ENCODE measurements at regions not wholly inside any gene's neighbourhood (a gene's known extent, or its start where the extent isn't known, plus 50 kb on each side); places are given as distances from the start of the nearest gene placed in this dataset.

GRCh38 chr15:31268108-31268501 is 58.5 kb upstream of the KLF13 start:
- no peaks in the 10 kb centered on the region for H3K27me3 ChIP-seq (replicated peaks in 1 of 2; ENCODE audit: control insufficient read depth in 2 of 2, insufficient read depth in 2 of 2, low read length in 1 of 2)
- no peak for TF ChIP-seq TCF3 (IDR thresholded peaks at IDR 0.05; ENCODE audit: borderline replicate concordance, insufficient read depth, low read depth, low read length)
- no peak for TF ChIP-seq CEBPB (IDR thresholded peaks at IDR 0.05; ENCODE audit: borderline replicate concordance in 1 of 2, low read depth in 2 of 2, low read length in 2 of 2)
- TF ChIP-seq PML (IDR thresholded peaks at IDR 0.05; ENCODE audit: low read length), result no peak
- TF ChIP-seq SUZ12 (IDR thresholded peaks at IDR 0.05; ENCODE audit: unreplicated experiment), result no peak
- no peak for TF ChIP-seq FOXM1 (IDR thresholded peaks at IDR 0.05; ENCODE audit: low read depth, low read length)
- no peak for TF ChIP-seq BRCA1 (IDR thresholded peaks at IDR 0.05; ENCODE audit: low read depth, low read length)
- no peak for TF ChIP-seq RUNX3 (IDR thresholded peaks at IDR 0.05; ENCODE audit: low read length)
- no peak for TF ChIP-seq HDGF (IDR thresholded peaks at IDR 0.05)
- no peak for TF ChIP-seq ZBED1 (IDR thresholded peaks at IDR 0.05; ENCODE audit: borderline replicate concordance)
- no peak for TF ChIP-seq ZNF217 (IDR thresholded peaks at IDR 0.05)
- TF ChIP-seq ZBTB4 (CRISPR knock-in tag; IDR thresholded peaks at IDR 0.05), result no peak
- TF ChIP-seq SRF (IDR thresholded peaks at IDR 0.05; ENCODE audit: low read depth in 2 of 2, low read length in 2 of 2), result no peak
- TF ChIP-seq MXI1 (IDR thresholded peaks at IDR 0.05; ENCODE audit: low read depth, low read length), result no peak
- no peak for TF ChIP-seq ZNF274 (IDR thresholded peaks at IDR 0.05; ENCODE audit: insufficient read depth, insufficient read length)
- ChIA-PET RAD21 (ENCODE audit: unreplicated experiment) (interaction anchor here (1.1 to 8.8 kb wide), 4 partner anchors 17 to 56 kb away, joined by 4 to 169 read pairs (median 81); no protein-coding TSS in a partner anchor), SMC1A (ENCODE audit: uncharacterized antibody, unreplicated experiment) (interaction anchor here (1.4 to 10.4 kb wide), 6 partner anchors 11 to 167 kb away, joined by 4 to 152 read pairs (median 68); partner anchors contain the start of gene KLF13), CTCF (interaction anchor here (1.2 to 7.3 kb wide), 3 partner anchors 38 to 68 kb away, joined by 3 to 66 read pairs (median 3); no protein-coding TSS in a partner anchor), POLR2A (interaction anchor here (1.5 to 2.2 kb wide), 3 partner anchors 13 to 28 kb away, joined by 3 to 6 read pairs (median 4); no protein-coding TSS in a partner anchor)
- H3K9ac ChIP-seq (ENCODE audit: control insufficient read depth, insufficient read depth, low read length), result no peak overlapping the region
- H3K27ac ChIP-seq (ENCODE audit: control insufficient read depth, insufficient read depth), result no peak overlapping the region
- H4K20me1 ChIP-seq (ENCODE audit: control insufficient read depth, insufficient read depth), result no peaks in the 10 kb centered on the region
- in situ Hi-C loops (cut with MboI), result loop anchor here (10.0 kb wide), 1 partner anchor 57 kb away; the partner anchor contains the start of gene KLF13
- intact Hi-C loops (cut with micrococcal nuclease; ENCODE audit: unreplicated experiment), result loop anchor here (5.0 kb wide), 1 partner anchor 39 kb away; no protein-coding TSS in a partner anchor
- no peak overlapping the region for H3K4me3 ChIP-seq
- H3K9me3 ChIP-seq (replicated peaks; ENCODE audit: control insufficient read depth, insufficient read depth, low read length), result no peaks in the 10 kb centered on the region
- no peak for DNase-seq (ENCODE audit: low read depth, low spot score)
- H3K4me1 ChIP-seq (ENCODE audit: control insufficient read depth, insufficient read depth, low read length), result peaks cover 49% of the 10 kb centered on the region
- BruUV-seq (replicated peaks), result no TSS peak
- WGBS (ENCODE audit: insufficient coverage, insufficient replicate concordance, low lambda C conversion rate, missing lambda C conversion rate), result 94% methylated on average over 2 of the region's 2 CpGs
- no peak for FAIRE-seq
- no peak overlapping the region for H3K4me2 ChIP-seq (ENCODE audit: control insufficient read depth, insufficient read depth)
- H2AFZ ChIP-seq (ENCODE audit: control insufficient read depth, low read depth, low read length), result no peak overlapping the region
- H3K79me2 ChIP-seq (ENCODE audit: control insufficient read depth, insufficient read depth, low read length), result no peaks in the 10 kb centered on the region
- no peak for ATAC-seq
- no peaks in the 10 kb centered on the region for H3K36me3 ChIP-seq (ENCODE audit: control insufficient read depth in 2 of 2, insufficient read depth in 2 of 2, low read length in 1 of 2)
